ENCODE measurements at regions not wholly inside any gene's neighbourhood (a gene's known extent, or its start where the extent isn't known, plus 50 kb on each side); places are given as distances from the start of the nearest gene placed in this dataset.

DNA sequence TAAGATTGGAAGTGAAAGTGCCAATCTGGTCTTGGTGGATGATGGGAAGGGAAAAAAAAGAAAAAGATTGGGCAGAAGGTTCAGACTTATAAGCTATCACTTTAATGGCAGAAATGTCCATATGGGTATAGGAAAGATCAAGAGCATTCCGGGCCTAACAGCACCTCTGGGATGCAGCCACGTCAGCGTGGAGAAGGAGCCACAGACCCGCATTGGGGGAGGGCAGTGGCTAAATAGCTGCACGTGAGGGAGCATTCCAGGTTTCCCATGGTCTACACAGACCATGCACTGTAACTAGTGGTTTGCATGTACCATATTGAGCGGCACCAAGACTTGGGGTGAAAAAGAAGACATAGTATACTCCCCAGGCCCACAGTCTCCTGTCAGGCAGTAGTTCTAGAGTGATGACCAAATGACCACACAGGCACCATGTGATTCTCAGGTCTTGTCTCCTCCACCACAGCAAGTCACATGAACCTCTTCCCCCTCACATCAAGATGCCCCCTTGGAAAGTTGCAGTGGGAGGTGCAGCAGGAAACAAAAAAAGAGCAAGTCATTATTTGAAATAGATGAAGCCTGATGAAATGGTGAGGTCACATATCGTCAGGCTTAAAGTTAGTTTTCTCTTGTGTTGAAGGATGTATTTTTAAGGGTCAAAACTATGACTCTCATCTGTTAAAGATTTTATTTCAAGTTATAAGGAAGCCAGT is 94.4 kb upstream of the TNFAIP3 start:
- Histone ChIP-seq H3K4me3 (no peak overlapping the region), H3K9me3 (replicated peaks) (peaks cover 7% of the 10 kb centered on the region), H3K36me3 (no peaks in the 10 kb centered on the region), H3K27me3 (ENCODE audit: low read depth) (no peaks in the 10 kb centered on the region), H3K27ac (replicated peaks) (no peak overlapping the region), H3K4me1 (peaks cover 9% of the 10 kb centered on the region)
- TF ChIP-seq, protein P1, sequence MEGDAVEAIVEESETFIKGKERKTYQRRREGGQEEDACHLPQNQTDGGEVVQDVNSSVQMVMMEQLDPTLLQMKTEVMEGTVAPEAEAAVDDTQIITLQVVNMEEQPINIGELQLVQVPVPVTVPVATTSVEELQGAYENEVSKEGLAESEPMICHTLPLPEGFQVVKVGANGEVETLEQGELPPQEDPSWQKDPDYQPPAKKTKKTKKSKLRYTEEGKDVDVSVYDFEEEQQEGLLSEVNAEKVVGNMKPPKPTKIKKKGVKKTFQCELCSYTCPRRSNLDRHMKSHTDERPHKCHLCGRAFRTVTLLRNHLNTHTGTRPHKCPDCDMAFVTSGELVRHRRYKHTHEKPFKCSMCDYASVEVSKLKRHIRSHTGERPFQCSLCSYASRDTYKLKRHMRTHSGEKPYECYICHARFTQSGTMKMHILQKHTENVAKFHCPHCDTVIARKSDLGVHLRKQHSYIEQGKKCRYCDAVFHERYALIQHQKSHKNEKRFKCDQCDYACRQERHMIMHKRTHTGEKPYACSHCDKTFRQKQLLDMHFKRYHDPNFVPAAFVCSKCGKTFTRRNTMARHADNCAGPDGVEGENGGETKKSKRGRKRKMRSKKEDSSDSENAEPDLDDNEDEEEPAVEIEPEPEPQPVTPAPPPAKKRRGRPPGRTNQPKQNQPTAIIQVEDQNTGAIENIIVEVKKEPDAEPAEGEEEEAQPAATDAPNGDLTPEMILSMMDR (IDR thresholded peaks at IDR 0.05; ENCODE audit: borderline replicate concordance): no peak
- intact Hi-C loops (cut with micrococcal nuclease): no loop called here
- DNase-seq: no peak

DNA sequence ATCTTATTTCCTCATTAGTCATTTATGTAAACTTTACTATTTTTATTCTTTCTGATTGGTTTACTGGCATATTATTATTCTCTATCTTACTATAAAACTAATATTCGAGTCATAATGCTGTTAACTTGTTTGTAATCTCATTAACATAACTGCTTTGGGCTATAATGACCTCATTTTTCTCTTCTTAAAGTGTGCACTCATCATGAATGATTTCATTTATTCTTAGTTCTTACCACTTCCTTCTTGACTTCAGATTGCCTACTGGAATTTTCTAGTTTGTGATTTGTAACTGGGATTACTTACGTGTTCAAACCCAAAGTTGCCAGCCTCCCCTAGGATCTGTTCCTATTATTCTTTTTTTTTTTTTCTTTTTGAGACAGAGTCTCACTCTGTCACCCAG is 91.8 kb upstream of the TNFAIP3 start:
- H3K4me1 ChIP-seq: peaks cover 10% of the 10 kb centered on the region
- H3K27me3 ChIP-seq (ENCODE audit: low read depth): no peaks in the 10 kb centered on the region
- peak overlapping the region; percentile 6 for H3K27ac ChIP-seq (replicated peaks)
- TF ChIP-seq, protein P1 (IDR thresholded peaks at IDR 0.05; ENCODE audit: borderline replicate concordance): no peak
- intact Hi-C loops (cut with micrococcal nuclease): no loop called here
- no peak overlapping the region for H3K4me3 ChIP-seq
- no peaks in the 10 kb centered on the region for H3K9me3 ChIP-seq (replicated peaks)
- no peaks in the 10 kb centered on the region for H3K36me3 ChIP-seq
- DNase-seq: no peak

DNA sequence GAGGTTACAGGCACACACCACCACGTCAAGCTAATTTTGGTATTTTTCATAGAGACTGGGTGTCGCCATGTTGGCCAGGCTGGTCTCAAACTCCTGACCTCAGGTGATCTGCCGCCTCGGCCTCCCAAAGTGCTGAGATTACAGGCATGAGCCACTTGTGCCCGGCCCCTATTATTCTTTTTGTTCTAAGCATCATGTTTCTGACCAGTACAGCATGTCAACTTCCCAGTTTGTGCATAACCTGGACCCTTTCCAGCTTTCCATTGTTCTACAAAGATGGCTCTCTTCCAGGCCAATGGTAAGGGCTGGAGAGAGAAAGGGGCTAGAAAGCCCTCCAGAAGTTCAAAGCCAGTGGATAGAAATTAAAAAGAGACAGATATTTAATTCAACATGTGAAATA is 91.3 kb upstream of the TNFAIP3 start:
- intact Hi-C loops (cut with micrococcal nuclease): no loop called here
- Histone ChIP-seq H3K4me1 (peaks cover 15% of the 10 kb centered on the region), H3K9me3 (replicated peaks) (no peaks in the 10 kb centered on the region), H3K27ac (replicated peaks) (peak overlapping the region; percentile 6), H3K27me3 (ENCODE audit: low read depth) (no peaks in the 10 kb centered on the region), H3K4me3 (no peak overlapping the region), H3K36me3 (no peaks in the 10 kb centered on the region)
- DNase-seq: no peak
- TF ChIP-seq, protein P1 (IDR thresholded peaks at IDR 0.05; ENCODE audit: borderline replicate concordance): no peak

DNA sequence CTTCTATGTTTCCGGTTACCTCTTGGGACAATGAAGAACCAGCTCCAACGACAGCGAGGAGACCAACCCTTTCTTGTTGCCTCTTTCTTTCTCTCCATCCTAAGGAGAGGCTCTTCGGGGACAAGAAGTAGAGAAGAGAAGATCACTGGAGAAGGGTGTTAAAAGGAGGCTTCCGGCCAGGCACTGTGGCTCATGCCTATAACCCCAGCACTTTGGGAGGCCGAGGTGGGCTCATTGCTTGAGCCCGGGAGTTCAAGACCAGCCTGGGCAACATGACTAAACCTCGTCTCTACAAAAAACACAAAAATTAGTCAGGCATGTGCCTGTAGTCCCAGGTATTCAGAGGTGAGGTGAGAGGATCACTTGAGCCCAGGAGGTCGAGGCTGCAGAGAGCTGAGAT is 90.8 kb upstream of the TNFAIP3 start:
- TF ChIP-seq, protein P1 (IDR thresholded peaks at IDR 0.05; ENCODE audit: borderline replicate concordance): no peak
- no peaks in the 10 kb centered on the region for H3K27me3 ChIP-seq (ENCODE audit: low read depth)
- peak overlapping the region; percentile 6 for H3K27ac ChIP-seq (replicated peaks)
- peaks cover 16% of the 10 kb centered on the region for H3K4me1 ChIP-seq
- no peaks in the 10 kb centered on the region for H3K36me3 ChIP-seq
- no peak for DNase-seq
- intact Hi-C loops (cut with micrococcal nuclease): no loop called here
- H3K9me3 ChIP-seq (replicated peaks): no peaks in the 10 kb centered on the region
- H3K4me3 ChIP-seq: no peak overlapping the region

DNA sequence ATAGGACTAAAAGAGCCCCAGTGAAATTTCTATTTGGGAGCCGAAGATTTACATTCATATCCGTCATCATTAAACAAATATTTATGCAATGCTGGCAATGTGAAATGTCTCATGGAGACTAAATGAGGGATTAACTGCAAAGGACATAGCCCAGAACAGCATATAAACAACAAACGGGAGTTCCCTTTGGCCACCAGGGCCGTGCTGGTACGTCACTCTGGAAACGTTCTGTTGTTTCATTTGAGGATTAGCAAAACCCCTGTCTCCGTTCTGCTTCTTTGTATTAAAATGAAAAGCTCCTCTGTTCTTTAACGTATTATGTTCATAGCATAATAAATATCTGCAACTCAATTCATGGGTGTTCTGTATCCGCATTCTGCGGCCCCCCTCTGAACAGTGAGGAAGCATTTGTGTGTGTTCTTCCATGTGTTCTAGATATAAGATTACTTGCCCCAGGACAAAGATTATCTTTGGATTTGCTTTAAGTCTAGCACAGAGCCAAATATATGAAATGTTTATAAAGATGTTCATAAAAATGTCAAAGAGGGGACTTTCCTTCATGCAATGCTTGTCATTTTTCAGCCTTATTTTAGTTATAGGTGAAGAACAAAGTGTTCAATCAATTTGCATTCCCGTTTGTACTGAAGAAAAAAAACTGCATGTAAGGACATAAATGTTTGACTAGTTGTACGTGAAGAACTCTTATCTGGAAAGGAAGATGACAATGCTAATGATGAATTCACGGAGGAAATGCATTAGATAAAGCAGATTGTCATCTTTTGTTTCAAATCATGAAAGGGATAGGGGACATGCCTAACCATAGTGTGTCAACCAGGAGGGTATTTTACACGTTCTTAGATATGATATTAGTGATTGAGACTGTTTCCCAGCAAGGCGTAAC is 90.0 kb upstream of the TNFAIP3 start:
- Histone ChIP-seq H3K36me3 (no peaks in the 10 kb centered on the region), H3K27ac (replicated peaks) (no peak overlapping the region), H3K4me1 (peaks cover 16% of the 10 kb centered on the region), H3K9me3 (replicated peaks) (no peaks in the 10 kb centered on the region), H3K4me3 (no peak overlapping the region), H3K27me3 (ENCODE audit: low read depth) (no peaks in the 10 kb centered on the region)
- DNase-seq: no peak
- intact Hi-C loops (cut with micrococcal nuclease): no loop called here
- TF ChIP-seq, protein P1 (IDR thresholded peaks at IDR 0.05; ENCODE audit: borderline replicate concordance): no peak

Data from left ventricle myocardium inferior (tissue), 1 donor.